CD4-positive, alpha-beta T cell treated with Interleukin-17A for 1 hour (primary cell): ENCODE measurements at regions not wholly inside any gene's neighbourhood (a gene's known extent, or its start where the extent isn't known, plus 50 kb on each side); places are given as distances from the start of the nearest gene placed in this dataset.

Source experiments
- DNase-seq: peaks from one replicate; pipeline ENCODE4 v3.0.0-alpha.2; 2020

- DNase-seq = no peak
Observed at GRCh38 chr7:41219276-41219675, 483.6 kb downstream of the INHBA start.

- DNase-seq = no peak
Observed at GRCh38 chr7:41217306-41217705, 485.6 kb downstream of the INHBA start.

GRCh38 chr7:41207141-41207540, 495.7 kb downstream of the INHBA start:
- DNase-seq = no peak

- no peak for DNase-seq
Observed at GRCh38 chr7:41206267-41206666, 496.6 kb downstream of the INHBA start.

- DNase-seq = no peak
Observed at GRCh38 chr7:41205600-41205999, 497.3 kb downstream of the INHBA start.

GRCh38 chr7:41203542-41203941, 499.3 kb downstream of the INHBA start:
- no peak for DNase-seq

- no peak for DNase-seq
Observed at GRCh38 chr7:41201021-41201420, 501.9 kb downstream of the INHBA start.

GRCh38 chr7:41199136-41199535, 503.8 kb downstream of the INHBA start:
- DNase-seq = no peak

- no peak for DNase-seq
Observed at GRCh38 chr7:41198502-41198901, 504.4 kb downstream of the INHBA start.

- no peak for DNase-seq
Observed at GRCh38 chr7:41197769-41198168, 505.1 kb downstream of the INHBA start.

- no peak for DNase-seq
Observed at GRCh38 chr7:41193738-41194282, 509.1 kb downstream of the INHBA start.

- DNase-seq = no peak
Observed at GRCh38 chr7:41190581-41190980, 512.3 kb downstream of the INHBA start.

GRCh38 chr7:41189866-41190265, 513.0 kb downstream of the INHBA start:
- DNase-seq = no peak

- DNase-seq = no peak
Observed at GRCh38 chr7:41188163-41189130, 514.4 kb downstream of the INHBA start.

- DNase-seq = no peak
Observed at GRCh38 chr7:41187322-41187721, 515.6 kb downstream of the INHBA start.

GRCh38 chr7:41185851-41186250, 517.0 kb downstream of the INHBA start:
- DNase-seq = no peak

GRCh38 chr7:41183741-41184140, 519.1 kb downstream of the INHBA start:
- DNase-seq = no peak

- DNase-seq = no peak
Observed at GRCh38 chr7:41182782-41183181, 520.1 kb downstream of the INHBA start.

- no peak for DNase-seq
Observed at GRCh38 chr7:41175435-41175834, 527.5 kb downstream of the INHBA start.

GRCh38 chr7:41174521-41174920, 528.4 kb downstream of the INHBA start:
- DNase-seq = no peak

GRCh38 chr7:41170466-41170865, 532.4 kb downstream of the INHBA start:
- no peak for DNase-seq

- DNase-seq = no peak
Observed at GRCh38 chr7:41169317-41169716, 533.6 kb downstream of the INHBA start.

- no peak for DNase-seq
Observed at GRCh38 chr7:41167836-41168235, 535.1 kb downstream of the INHBA start.

- DNase-seq = no peak
Observed at GRCh38 chr7:41164440-41164839, 538.5 kb downstream of the INHBA start.

- DNase-seq = no peak
Observed at GRCh38 chr7:41163991-41164390, 538.9 kb downstream of the INHBA start.
